B cell (primary cell): ENCODE measurements at regions not wholly inside any gene's neighbourhood (a gene's known extent, or its start where the extent isn't known, plus 50 kb on each side); places are given as distances from the start of the nearest gene placed in this dataset.

ENCODE experiments used
- ATAC-seq: fragments of 200-7000 bp; cut with Tn5 transposase; one replicate; pipeline ENCODE4 v1.10.0; 2021; ENCODE audit warnings: low read depth, mild to moderate bottlenecking, moderate number of reproducible peaks, moderate library complexity
- CTCF ChIA-PET: fragments of 350-600 bp; sonication (Branson Sonifier 250); formaldehyde crosslinking; loops from one replicate; lab custom pipeline; 2021; ENCODE audit warnings: antibody characterized with exemption, inconsistent platforms; lab: Charles Lee
- POLR2A ChIA-PET: fragments of 350-600 bp; sonication (Branson Sonifier 250); formaldehyde crosslinking; loops from one replicate; lab custom pipeline; 2021; ENCODE audit warnings: antibody characterized with exemption; lab: Charles Lee
- DNase-seq: peaks from one replicate; pipeline ENCODE4 v3.0.0; 2013
- H2AFZ ChIP-seq: 2 replicates; pipeline ENCODE4 v1.6.1; 2012; ENCODE audit warnings: mild to moderate bottlenecking, low read depth, low read length; ENCODE audit not compliant: insufficient read depth, poor library complexity, severe bottlenecking
- H3K27ac ChIP-seq, 2 donors: 1 replicate in 1 of 2; 2 replicates in 1 of 2; pipeline ENCODE4 v1.5.1; 2012 to 2013; ENCODE audit warnings: low read length in 2 of 2, mild to moderate bottlenecking in 2 of 2, moderate library complexity in 1 of 2
- H3K27me3 ChIP-seq, 4 experiments: fragments of 200-600 bp in 1 of 4; sonication (generic) in 1 of 4; replicated peaks in 1 of 4; 1 replicate in 2 of 4; 2 replicates in 2 of 4; pipeline versions ENCODE4 v1.6.1 to v1.7.0; 2013 to 2016; ENCODE audit warnings: low read length in 3 of 4, mild to moderate bottlenecking in 2 of 4, mixed read lengths in 1 of 4, moderate library complexity in 1 of 4; ENCODE audit not compliant: insufficient read depth in 4 of 4, control insufficient read depth in 3 of 4; ENCODE audit errors: control extremely low read depth in 1 of 4
- H3K36me3 ChIP-seq, 2 experiments: replicated peaks in 1 of 2; 1 replicate in 1 of 2; 2 replicates in 1 of 2; pipeline versions ENCODE4 v1.6.1 to v1.7.1; 2013; ENCODE audit warnings: low read length in 1 of 2; ENCODE audit not compliant: insufficient read depth in 2 of 2, control insufficient read depth in 1 of 2; ENCODE audit errors: control extremely low read depth in 1 of 2, extremely low read depth in 1 of 2
- H3K4me1 ChIP-seq, 2 donors: fragments of 200-600 bp in 1 of 2; sonication (generic) in 1 of 2; 1 replicate in 1 of 2; 2 replicates in 1 of 2; pipeline versions ENCODE4 v1.5.1 to v1.6.1; 2013 to 2017; ENCODE audit warnings: low read length in 2 of 2; ENCODE audit not compliant: control insufficient read depth in 2 of 2, insufficient read depth in 2 of 2
- H3K4me2 ChIP-seq: replicated peaks from 2 replicates; pipeline ENCODE3; 2012; ENCODE audit warnings: mild to moderate bottlenecking, low read depth, low read length; ENCODE audit not compliant: poor library complexity, severe bottlenecking
- H3K4me3 ChIP-seq, 5 experiments: fragments of 200-600 bp in 1 of 5; sonication (generic) in 1 of 5; 1 replicate in 3 of 5; 2 replicates in 2 of 5; pipeline versions ENCODE4 v1.5.1 to v1.7.0; 2011 to 2016; ENCODE audit warnings: low read length in 4 of 5, mild to moderate bottlenecking in 4 of 5, low read depth in 2 of 5, control low read depth in 1 of 5, moderate library complexity in 1 of 5; ENCODE audit not compliant: insufficient read depth in 1 of 5; ENCODE audit errors: control extremely low read depth in 1 of 5, extremely low read depth in 1 of 5
- H3K79me2 ChIP-seq: fragments of 200-600 bp; sonication (generic); one replicate; pipeline ENCODE4 v1.6.0; 2016; ENCODE audit warnings: low read length; ENCODE audit not compliant: control insufficient read depth, insufficient read depth
- H3K9ac ChIP-seq: fragments of 200-600 bp; sonication (generic); 2 replicates; pipeline ENCODE4 v1.6.1; 2017; ENCODE audit warnings: mild to moderate bottlenecking, low read length, moderate library complexity
- H3K9me3 ChIP-seq, 3 donors: one replicate each; pipeline versions ENCODE4 v1.6.1 to v1.7.1; 2013; ENCODE audit warnings: low read length in 2 of 3; ENCODE audit not compliant: control insufficient read depth in 2 of 3, insufficient read depth in 1 of 3; ENCODE audit errors: control extremely low read depth in 1 of 3
- H4K20me1 ChIP-seq: 2 replicates; pipeline ENCODE4 v1.6.0; 2012; ENCODE audit warnings: mild to moderate bottlenecking, low read length; ENCODE audit not compliant: insufficient read depth, control insufficient read depth, poor library complexity, severe bottlenecking
- H3K27ac Mint-ChIP-seq: one replicate; pipeline ENCODE4 v1.8.0; 2021; ENCODE audit warnings: mixed read lengths
- H3K27me3 Mint-ChIP-seq: one replicate; pipeline ENCODE4 v1.8.0; 2021; ENCODE audit warnings: mixed read lengths
- H3K4me1 Mint-ChIP-seq: one replicate; pipeline ENCODE4 v1.8.0; 2021; ENCODE audit warnings: mixed read lengths
- H3K4me3 Mint-ChIP-seq: one replicate; pipeline ENCODE4 v1.8.0; 2021; ENCODE audit warnings: mixed read lengths
- H3K9me3 Mint-ChIP-seq: one replicate; pipeline ENCODE4 v1.8.0; 2022; ENCODE audit warnings: mixed read lengths; ENCODE audit not compliant: insufficient read depth
- CTCF ChIP-seq: fragments of 200-600 bp; IDR thresholded peaks from one replicate; pipeline ENCODE4 v1.8.0; 2022; ENCODE audit warnings: antibody characterized with exemption, mild to moderate bottlenecking
- EZH2 ChIP-seq: IDR thresholded peaks from 2 replicates; pipeline ENCODE4 v1.6.1; 2012; ENCODE audit warnings: borderline replicate concordance, low read depth, mild to moderate bottlenecking, moderate library complexity, low read length; ENCODE audit not compliant: insufficient read depth, poor library complexity, severe bottlenecking
- WGBS: methylation state at CpG from one replicate; pipeline ENCODE4 v1.1.5; 2013; ENCODE audit warnings: missing lambda C conversion rate; ENCODE audit not compliant: insufficient coverage; 5-methylcytosine and 5-hydroxymethylcytosine counted together
- intact Hi-C: fragments of 100-400 bp; cut with micrococcal nuclease; formaldehyde crosslinking; loops from one replicate; pipeline ENCODE4 v1.10.0; 2022

GRCh38 chr11:64476881-64477280 lies 78.9 kb upstream of the SLC22A11 start:
- H3K9me3 ChIP-seq: no peaks in the 10 kb centered on the region
- ATAC-seq (no peak), DNase-seq (no peak)
- H3K4me1 Mint-ChIP-seq: no peaks in the 10 kb centered on the region
- POLR2A ChIA-PET: no interaction called here
- H3K4me3 ChIP-seq: no peak overlapping the region
- CTCF ChIA-PET: no interaction called here
- H3K27me3 ChIP-seq: peaks cover 0 to 3% (median 0%) of the 10 kb centered on the region in 4 experiments
- no peak overlapping the region for H3K9ac ChIP-seq
- H3K27ac ChIP-seq: no peak overlapping the region
- no peaks in the 10 kb centered on the region for H3K36me3 ChIP-seq
- TF ChIP-seq CTCF (no peak), EZH2 (no peak)
- H3K79me2 ChIP-seq: no peaks in the 10 kb centered on the region
- no peak overlapping the region for H3K4me3 Mint-ChIP-seq
- H4K20me1 ChIP-seq: no peaks in the 10 kb centered on the region
- no peaks in the 10 kb centered on the region for H3K9me3 Mint-ChIP-seq
- H3K4me1 ChIP-seq: no peaks in the 10 kb centered on the region
- H3K27ac Mint-ChIP-seq: no peak overlapping the region
- H3K27me3 Mint-ChIP-seq: peaks cover 30% of the 10 kb centered on the region
- H3K4me2 ChIP-seq: no peak overlapping the region
- no peak overlapping the region for H2AFZ ChIP-seq
- WGBS: 92% methylated on average over 7 of the region's 7 CpGs
- intact Hi-C loops: no loop called here

GRCh38 chr11:64477675-64478074 lies 78.1 kb upstream of the SLC22A11 start:
- Histone ChIP-seq H3K27me3 (peaks cover 0 to 3% (median 0%) of the 10 kb centered on the region in 4 experiments), H2AFZ (no peak overlapping the region), H3K4me1 (no peaks in the 10 kb centered on the region), H3K9ac (no peak overlapping the region), H3K9me3 (no peaks in the 10 kb centered on the region), H3K27ac (no peak overlapping the region), H3K36me3 (no peaks in the 10 kb centered on the region), H3K4me3 (no peak overlapping the region), H3K4me2 (no peak overlapping the region), H3K79me2 (no peaks in the 10 kb centered on the region), H4K20me1 (no peaks in the 10 kb centered on the region)
- ATAC-seq: no peak
- TF ChIP-seq EZH2 (no peak), CTCF (no peak)
- H3K27ac Mint-ChIP-seq: no peak overlapping the region
- intact Hi-C loops: no loop called here
- ChIA-PET CTCF (no interaction called here), POLR2A (no interaction called here)
- peaks cover 27% of the 10 kb centered on the region for H3K27me3 Mint-ChIP-seq
- H3K4me3 Mint-ChIP-seq: no peak overlapping the region
- no peaks in the 10 kb centered on the region for H3K4me1 Mint-ChIP-seq
- 93% methylated on average over 11 of the region's 11 CpGs for WGBS
- H3K9me3 Mint-ChIP-seq: no peaks in the 10 kb centered on the region
- DNase-seq: no peak
